WERI-Rb-1 (cell line): ENCODE measurements at regions not wholly inside any gene's neighbourhood (a gene's known extent, or its start where the extent isn't known, plus 50 kb on each side); places are given as distances from the start of the nearest gene placed in this dataset.

Experiments
- DNase-seq: peaks from one replicate; pipeline ENCODE4 v3.0.0-alpha.2; 2020
- H3K27ac ChIP-seq: fragments of 250-450 bp; sonication (Bioruptor Pico); 2 replicates; pipeline ENCODE4 v1.5.1; 2020; ENCODE audit warnings: mild to moderate bottlenecking, moderate library complexity
- H3K27me3 ChIP-seq: fragments of 250-450 bp; sonication (Bioruptor Pico); 2 replicates; pipeline ENCODE4 v1.5.1; 2021; ENCODE audit warnings: mild to moderate bottlenecking, low read depth, moderate library complexity; ENCODE audit not compliant: insufficient read depth, severe bottlenecking
- H3K36me3 ChIP-seq: fragments of 250-450 bp; sonication (Bioruptor Pico); 2 replicates; pipeline ENCODE4 v1.5.1; 2020; ENCODE audit warnings: mild to moderate bottlenecking, moderate library complexity
- H3K4me3 ChIP-seq: 2 replicates; pipeline ENCODE4 v1.5.1; 2011; ENCODE audit warnings: low read depth, mild to moderate bottlenecking, control low read depth, low read length
- H3K9me3 ChIP-seq: fragments of 250-450 bp; sonication (Bioruptor Pico); 2 replicates; pipeline ENCODE4 v1.5.1; 2021; ENCODE audit warnings: mild to moderate bottlenecking, moderate library complexity; ENCODE audit not compliant: severe bottlenecking
- TF ChIP-seq, protein P1 (sequence below): IDR thresholded peaks from 2 replicates; pipeline ENCODE4 v1.5.1; 2011; ENCODE audit warnings: low read depth, mild to moderate bottlenecking, control low read depth, inconsistent platforms, low read length

DNA sequence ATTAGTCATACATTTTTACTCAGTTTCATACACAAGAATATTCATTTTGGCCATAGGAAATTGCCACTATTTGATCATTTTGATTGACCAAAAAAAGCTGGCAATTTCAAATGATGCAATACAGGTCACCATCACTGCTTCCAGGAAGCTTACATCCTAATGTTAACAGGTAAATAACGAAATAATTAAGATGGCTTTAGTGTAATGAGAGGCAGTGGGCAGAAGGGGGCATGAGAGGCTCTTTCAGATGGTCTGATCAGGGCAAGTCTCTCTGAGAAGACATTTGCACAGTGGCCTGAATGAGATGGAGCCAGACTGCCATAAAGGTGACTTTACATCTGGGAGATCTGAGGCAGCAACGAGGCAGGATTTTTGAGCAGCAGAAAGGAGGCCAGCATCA lies 170.7 kb downstream of the SLIT2 start:
- Histone ChIP-seq H3K27ac (no peak overlapping the region), H3K36me3 (no peaks in the 10 kb centered on the region), H3K9me3 (no peaks in the 10 kb centered on the region), H3K27me3 (no peaks in the 10 kb centered on the region), H3K4me3 (no peak overlapping the region)
- TF ChIP-seq, protein P1, sequence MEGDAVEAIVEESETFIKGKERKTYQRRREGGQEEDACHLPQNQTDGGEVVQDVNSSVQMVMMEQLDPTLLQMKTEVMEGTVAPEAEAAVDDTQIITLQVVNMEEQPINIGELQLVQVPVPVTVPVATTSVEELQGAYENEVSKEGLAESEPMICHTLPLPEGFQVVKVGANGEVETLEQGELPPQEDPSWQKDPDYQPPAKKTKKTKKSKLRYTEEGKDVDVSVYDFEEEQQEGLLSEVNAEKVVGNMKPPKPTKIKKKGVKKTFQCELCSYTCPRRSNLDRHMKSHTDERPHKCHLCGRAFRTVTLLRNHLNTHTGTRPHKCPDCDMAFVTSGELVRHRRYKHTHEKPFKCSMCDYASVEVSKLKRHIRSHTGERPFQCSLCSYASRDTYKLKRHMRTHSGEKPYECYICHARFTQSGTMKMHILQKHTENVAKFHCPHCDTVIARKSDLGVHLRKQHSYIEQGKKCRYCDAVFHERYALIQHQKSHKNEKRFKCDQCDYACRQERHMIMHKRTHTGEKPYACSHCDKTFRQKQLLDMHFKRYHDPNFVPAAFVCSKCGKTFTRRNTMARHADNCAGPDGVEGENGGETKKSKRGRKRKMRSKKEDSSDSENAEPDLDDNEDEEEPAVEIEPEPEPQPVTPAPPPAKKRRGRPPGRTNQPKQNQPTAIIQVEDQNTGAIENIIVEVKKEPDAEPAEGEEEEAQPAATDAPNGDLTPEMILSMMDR = peak; percentile 73
- peak; percentile 77 for DNase-seq

DNA sequence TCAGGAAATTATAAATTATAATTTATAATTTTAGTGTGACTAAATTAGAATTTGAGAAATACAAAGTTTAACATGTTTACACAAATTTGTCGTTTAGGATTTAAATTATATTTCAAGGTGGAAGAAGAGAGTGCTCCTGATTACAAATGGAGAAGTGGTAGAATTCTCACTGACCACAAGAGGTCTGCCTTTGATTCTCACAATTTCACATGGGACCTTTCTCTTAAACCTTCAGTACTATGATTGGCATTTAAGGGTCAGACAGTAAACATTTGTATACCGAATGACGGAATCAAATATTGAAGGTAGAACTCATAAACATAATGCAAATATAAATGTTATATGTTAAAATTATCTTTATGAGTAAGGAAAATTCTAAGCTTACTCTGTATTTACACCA lies 171.7 kb downstream of the SLIT2 start:
- Histone ChIP-seq H3K27me3 (no peaks in the 10 kb centered on the region), H3K9me3 (no peaks in the 10 kb centered on the region), H3K27ac (no peak overlapping the region), H3K4me3 (no peak overlapping the region), H3K36me3 (no peaks in the 10 kb centered on the region)
- no peak for DNase-seq
- TF ChIP-seq, protein P1 = no peak

DNA sequence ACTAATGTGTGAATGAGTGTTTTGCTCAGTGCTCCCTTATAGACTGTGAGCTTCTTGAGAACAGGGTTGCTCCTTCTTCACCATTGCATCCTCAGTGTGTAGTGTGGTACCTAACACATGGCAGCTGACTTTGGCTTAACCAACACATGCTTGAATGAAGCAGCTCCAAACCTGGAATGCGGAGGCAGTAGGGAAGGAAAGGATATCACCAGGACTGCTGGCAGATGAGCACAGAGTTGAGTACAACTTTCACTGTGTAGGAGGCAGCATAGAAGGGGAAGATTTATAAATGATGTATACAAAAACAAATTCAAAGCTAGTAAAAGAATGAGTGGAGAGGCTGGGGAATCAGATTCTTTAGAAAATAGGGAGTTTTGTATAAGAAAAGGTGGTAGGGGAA lies 174.3 kb downstream of the SLIT2 start:
- H3K27me3 ChIP-seq = no peaks in the 10 kb centered on the region
- no peaks in the 10 kb centered on the region for H3K9me3 ChIP-seq
- TF ChIP-seq, protein P1 = no peak
- DNase-seq = no peak
- H3K4me3 ChIP-seq = no peak overlapping the region
- H3K27ac ChIP-seq = no peak overlapping the region
- no peaks in the 10 kb centered on the region for H3K36me3 ChIP-seq

DNA sequence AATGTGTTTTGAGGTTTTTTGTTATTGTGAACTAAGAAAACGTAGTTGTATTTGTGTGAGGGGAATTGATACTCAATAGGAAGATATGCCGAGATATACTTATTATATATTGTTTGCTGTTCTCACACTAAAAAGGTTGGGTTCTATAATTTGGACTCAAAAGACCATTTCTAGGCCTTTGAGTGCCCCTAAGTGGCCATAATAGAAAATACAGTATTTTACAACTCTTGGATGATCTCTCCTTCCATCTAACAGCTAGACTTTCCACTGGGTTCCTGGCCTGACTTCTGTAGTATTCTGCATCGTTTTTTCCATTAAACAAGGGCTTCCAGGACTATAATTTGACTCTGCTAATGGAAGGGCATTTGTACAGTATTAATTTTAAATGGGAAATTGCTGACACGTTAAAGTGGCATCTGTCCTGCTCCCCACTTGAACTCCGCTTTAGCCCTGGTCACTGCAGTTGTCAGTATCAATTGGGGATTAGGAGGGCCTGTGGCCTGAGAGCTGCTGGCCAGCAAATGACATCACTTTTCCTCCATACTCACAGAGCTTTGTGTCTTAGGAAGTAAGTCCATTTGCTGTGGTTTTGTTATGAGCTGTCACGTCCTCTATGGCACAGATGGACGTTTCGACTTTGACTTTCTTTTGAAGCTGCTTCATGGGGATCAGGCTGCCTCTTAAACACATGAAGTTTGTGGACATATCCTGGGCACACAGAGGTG lies 176.9 kb downstream of the SLIT2 start:
- TF ChIP-seq, protein P1 = peak; percentile 11; the same call in 1 of the 2 replicates
- Histone ChIP-seq H3K36me3 (no peaks in the 10 kb centered on the region), H3K9me3 (no peaks in the 10 kb centered on the region), H3K27me3 (no peaks in the 10 kb centered on the region), H3K27ac (no peak overlapping the region), H3K4me3 (no peak overlapping the region)
- peak; percentile 77 for DNase-seq

DNA sequence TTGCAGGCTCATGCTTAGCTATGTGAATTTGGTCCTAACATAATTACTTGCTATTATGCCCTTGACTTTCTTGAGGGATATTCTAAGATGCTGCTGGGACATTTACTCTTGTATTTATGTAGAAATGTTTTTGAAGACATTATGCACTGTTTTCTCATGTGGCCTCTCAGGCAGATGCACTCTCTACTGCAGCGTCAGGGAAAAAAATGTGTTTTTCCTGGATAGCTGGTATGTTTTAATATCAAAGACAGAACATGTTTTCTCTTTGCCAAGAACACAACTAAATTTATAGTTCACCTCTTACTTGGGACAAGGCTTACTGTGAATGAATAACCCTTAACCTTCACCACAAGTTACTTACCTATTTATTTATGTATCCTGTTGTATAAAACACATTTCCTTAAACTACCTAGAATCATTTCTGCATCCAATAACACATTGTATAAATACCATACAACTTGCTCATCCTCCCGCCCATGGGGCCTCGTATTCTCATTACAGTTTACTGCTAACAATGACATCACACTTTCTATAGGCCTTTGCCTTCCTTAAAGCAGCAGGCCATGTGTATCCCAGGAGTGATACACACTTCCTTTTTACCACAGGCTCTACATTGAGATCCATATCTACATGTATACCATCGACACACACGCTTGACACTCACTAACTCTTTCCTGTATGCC lies 178.7 kb downstream of the SLIT2 start:
- DNase-seq = no peak
- Histone ChIP-seq H3K4me3 (no peak overlapping the region), H3K27me3 (no peaks in the 10 kb centered on the region), H3K36me3 (no peaks in the 10 kb centered on the region), H3K9me3 (no peaks in the 10 kb centered on the region), H3K27ac (no peak overlapping the region)
- TF ChIP-seq, protein P1 = no peak
